SK-N-SH treated with all-trans-retinoic acid at 6 μM for 48 hours (cell line): ENCODE measurements at regions not wholly inside any gene's neighbourhood (a gene's known extent, or its start where the extent isn't known, plus 50 kb on each side); places are given as distances from the start of the nearest gene placed in this dataset.

Source experiments
- ARNTL ChIP-seq: fragments of 450-650 bp; formaldehyde crosslinking; IDR thresholded peaks from 2 replicates; pipeline ENCODE4 v1.5.0; 2020; ENCODE audit warnings: low read depth, mild to moderate bottlenecking, moderate library complexity, borderline replicate concordance
- BACH2 ChIP-seq: fragments of 250-450 bp; sonication (Bioruptor Pico); IDR thresholded peaks from 2 replicates; pipeline ENCODE4 v1.9.0; 2021; ENCODE audit warnings: mild to moderate bottlenecking, borderline replicate concordance
- CREB5 ChIP-seq: fragments of 250-450 bp; sonication (Bioruptor Pico); IDR thresholded peaks from 2 replicates; pipeline ENCODE4 v1.5.1; 2020; ENCODE audit warnings: low read depth, mild to moderate bottlenecking, moderate library complexity
- CSDC2 ChIP-seq: fragments of 250-450 bp; sonication (Bioruptor Pico); IDR thresholded peaks from 2 replicates; pipeline ENCODE4 v1.5.0; 2020; ENCODE audit warnings: mild to moderate bottlenecking, moderate library complexity
- GLIS3 ChIP-seq: fragments of 250-450 bp; sonication (Bioruptor Pico); IDR thresholded peaks from 2 replicates; pipeline ENCODE4 v1.5.0; 2020; ENCODE audit warnings: mild to moderate bottlenecking, moderate library complexity
- ISL1 ChIP-seq: fragments of 250-450 bp; sonication (Bioruptor Pico); IDR thresholded peaks from 2 replicates; pipeline ENCODE4 v2.1.2; 2022; ENCODE audit warnings: mild to moderate bottlenecking, moderate library complexity
- PATZ1 ChIP-seq: fragments of 250-450 bp; sonication (Bioruptor Pico); IDR thresholded peaks from 2 replicates; pipeline ENCODE4 v1.8.0; 2020; ENCODE audit warnings: mild to moderate bottlenecking, moderate library complexity, borderline replicate concordance
- PPARA ChIP-seq: fragments of 250-450 bp; sonication (Bioruptor Pico); IDR thresholded peaks from 2 replicates; pipeline ENCODE4 v1.5.0; 2020; ENCODE audit warnings: mild to moderate bottlenecking, borderline replicate concordance
- RARB ChIP-seq: fragments of 250-450 bp; sonication (Bioruptor Pico); IDR thresholded peaks from 2 replicates; pipeline ENCODE4 v1.8.0; 2021; ENCODE audit warnings: mild to moderate bottlenecking, moderate library complexity
- TOX ChIP-seq: fragments of 250-450 bp; sonication (Bioruptor Pico); IDR thresholded peaks from 2 replicates; pipeline ENCODE4 v1.8.0; 2021; ENCODE audit warnings: mild to moderate bottlenecking, moderate library complexity, borderline replicate concordance
- ZNF70 ChIP-seq: fragments of 450-650 bp; formaldehyde crosslinking; IDR thresholded peaks from 2 replicates; pipeline ENCODE4 v1.5.0; 2020; ENCODE audit warnings: mild to moderate bottlenecking, moderate library complexity

- TF ChIP-seq CREB5 (CRISPR knock-in tag) (no peak), ARNTL (CRISPR knock-in tag) (no peak), BACH2 (CRISPR knock-in tag) (no peak), PPARA (CRISPR knock-in tag) (no peak), TOX (CRISPR knock-in tag) (no peak), ISL1 (CRISPR knock-in tag) (no peak), CSDC2 (CRISPR knock-in tag) (no peak), RARB (CRISPR knock-in tag) (no peak), ZNF70 (no peak), GLIS3 (CRISPR knock-in tag) (no peak), PATZ1 (CRISPR knock-in tag) (no peak)
These were observed 399.8 kb upstream of the SLC8A1 start for GRCh38 chr2:40851661-40852060.
